ENCODE measurements at regions not wholly inside any gene's neighbourhood (a gene's known extent, or its start where the extent isn't known, plus 50 kb on each side); places are given as distances from the start of the nearest gene placed in this dataset.

- DNase-seq (ENCODE audit: low read depth, low spot score) = no peak
- no peak for TF ChIP-seq CTCF (IDR thresholded peaks at IDR 0.05; ENCODE audit: insufficient read depth, low read length, missing control alignments)
- CTCF ChIA-PET = interaction anchor here (0.7 kb wide), 1 partner anchor 8 kb away, joined by 3 read pairs; no protein-coding TSS in a partner anchor
- H3K4me3 ChIP-seq (ENCODE audit: low read depth, low read length) = no peak overlapping the region
- POLR2A ChIA-PET = no interaction called here
Measured at GRCh38 chr20:40434122-40434521, 254.9 kb downstream of the MAFB start.

- no peak overlapping the region for H3K4me3 ChIP-seq (ENCODE audit: low read depth, low read length)
- ChIA-PET CTCF (interaction anchor here (0.7 kb wide), 1 partner anchor 9 kb away, joined by 3 read pairs; no protein-coding TSS in a partner anchor), POLR2A (no interaction called here)
- DNase-seq (ENCODE audit: low read depth, low spot score) = no peak
- TF ChIP-seq CTCF (IDR thresholded peaks at IDR 0.05; ENCODE audit: insufficient read depth, low read length, missing control alignments) = no peak
Measured at GRCh38 chr20:40433341-40433861, 255.6 kb downstream of the MAFB start.

- ChIA-PET CTCF (no interaction called here), POLR2A (no interaction called here)
- DNase-seq (ENCODE audit: low read depth, low spot score) = no peak
Measured at GRCh38 chr20:40431611-40432010, 257.4 kb downstream of the MAFB start.

GRCh38 chr20:40431112-40431511 lies 257.9 kb downstream of the MAFB start:
- no peak for DNase-seq (ENCODE audit: low read depth, low spot score)
- TF ChIP-seq CTCF (IDR thresholded peaks at IDR 0.05; ENCODE audit: insufficient read depth, low read length, missing control alignments) = no peak
- no peak overlapping the region for H3K4me3 ChIP-seq (ENCODE audit: low read depth, low read length)
- POLR2A ChIA-PET = no interaction called here
- CTCF ChIA-PET = no interaction called here

More at GRCh38 chr20:40431611-40432010, 257.4 kb downstream of the MAFB start:
- no peak for TF ChIP-seq CTCF (IDR thresholded peaks at IDR 0.05; ENCODE audit: insufficient read depth, low read length, missing control alignments)
- H3K4me3 ChIP-seq (ENCODE audit: low read depth, low read length) = no peak overlapping the region

- no peak for DNase-seq (ENCODE audit: low read depth, low spot score)
- H3K4me3 ChIP-seq (ENCODE audit: low read depth, low read length) = no peak overlapping the region
- TF ChIP-seq CTCF (IDR thresholded peaks at IDR 0.05; ENCODE audit: insufficient read depth, low read length, missing control alignments) = no peak
- CTCF ChIA-PET = interaction anchor here (0.6 to 1.2 kb wide), 2 partner anchors 15 to 45 kb away, joined by 3 read pairs; no protein-coding TSS in a partner anchor
- POLR2A ChIA-PET = no interaction called here
Measured at GRCh38 chr20:40427026-40427425, 262.0 kb downstream of the MAFB start.

- ChIA-PET POLR2A (no interaction called here), CTCF (no interaction called here)
- no peak for DNase-seq (ENCODE audit: low read depth, low spot score)
- no peak for TF ChIP-seq CTCF (IDR thresholded peaks at IDR 0.05; ENCODE audit: insufficient read depth, low read length, missing control alignments)
- H3K4me3 ChIP-seq (ENCODE audit: low read depth, low read length) = no peak overlapping the region
Measured at GRCh38 chr20:40424695-40425094, 264.3 kb downstream of the MAFB start.

Measured in AG04449 (cell line).